ENCODE measurements at regions not wholly inside any gene's neighbourhood (a gene's known extent, or its start where the extent isn't known, plus 50 kb on each side); places are given as distances from the start of the nearest gene placed in this dataset.

- DNase-seq (ENCODE audit: low spot score) (no peak), ATAC-seq (ENCODE audit: low FRiP score) (no peak)
- no peak for TF ChIP-seq CTCF (IDR thresholded peaks at IDR 0.05)
These were observed 1705.1 kb downstream of the PCDH7 start for GRCh38 chr4:32425243-32425642.

GRCh38 chr4:32427566-32427965 lies 1707.4 kb downstream of the PCDH7 start:
- no peak for ATAC-seq (ENCODE audit: low FRiP score)
- DNase-seq (ENCODE audit: low spot score): no peak
- no peak for TF ChIP-seq CTCF (IDR thresholded peaks at IDR 0.05)

- ATAC-seq (ENCODE audit: low FRiP score) (no peak), DNase-seq (ENCODE audit: low spot score) (no peak)
- TF ChIP-seq CTCF (IDR thresholded peaks at IDR 0.05): no peak
These were observed 1709.0 kb downstream of the PCDH7 start for GRCh38 chr4:32429151-32429550.

GRCh38 chr4:32435308-32435707 lies 1715.1 kb downstream of the PCDH7 start:
- TF ChIP-seq CTCF (IDR thresholded peaks at IDR 0.05): no peak
- DNase-seq (ENCODE audit: low spot score): no peak
- no peak for ATAC-seq (ENCODE audit: low FRiP score)

- ATAC-seq (ENCODE audit: low FRiP score): no peak
These were observed 1716.6 kb downstream of the PCDH7 start for GRCh38 chr4:32436816-32437215.

GRCh38 chr4:32440391-32440790 lies 1720.2 kb downstream of the PCDH7 start:
- DNase-seq (ENCODE audit: low spot score) (no peak), ATAC-seq (ENCODE audit: low FRiP score) (no peak)
- TF ChIP-seq CTCF (IDR thresholded peaks at IDR 0.05): no peak

More at GRCh38 chr4:32436816-32437215, 1716.6 kb downstream of the PCDH7 start:
- DNase-seq (ENCODE audit: low spot score): no peak
- TF ChIP-seq CTCF (IDR thresholded peaks at IDR 0.05): no peak

GRCh38 chr4:32454482-32454881 lies 1734.3 kb downstream of the PCDH7 start:
- no peak for ATAC-seq (ENCODE audit: low FRiP score)
- no peak for DNase-seq (ENCODE audit: low spot score)
- TF ChIP-seq CTCF (IDR thresholded peaks at IDR 0.05): no peak

Measured in omental fat pad (tissue), 3 donors.